ENCODE measurements at regions not wholly inside any gene's neighbourhood (a gene's known extent, or its start where the extent isn't known, plus 50 kb on each side); places are given as distances from the start of the nearest gene placed in this dataset.

DNA sequence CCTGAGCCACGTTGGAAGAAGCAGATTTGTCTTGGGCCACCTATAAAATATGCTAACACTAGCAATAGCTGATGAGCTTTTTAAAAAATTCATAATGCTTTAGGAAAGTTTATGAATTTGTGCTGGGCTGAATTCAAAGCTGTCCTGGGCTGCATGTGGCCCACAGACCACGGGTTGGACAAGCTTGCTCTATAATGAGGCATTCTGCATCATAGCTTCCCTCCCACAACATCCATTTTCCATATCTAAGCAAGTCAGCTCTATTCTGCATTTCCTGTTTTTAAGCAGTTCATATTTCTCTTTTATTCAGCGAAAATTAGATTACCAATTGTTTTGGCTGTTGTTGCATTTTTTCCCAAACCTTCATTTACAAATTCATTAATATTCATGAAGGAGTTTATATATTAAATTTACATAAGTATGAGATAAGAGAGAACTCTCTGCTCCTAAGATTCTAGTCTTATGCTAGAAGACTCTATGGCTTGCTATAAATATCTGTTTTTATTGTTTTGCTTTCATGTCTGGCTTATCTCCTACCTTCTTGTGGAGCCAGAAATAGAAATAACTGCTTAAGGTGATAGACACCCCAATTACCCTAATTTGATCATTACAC is 114.5 kb upstream of the HNRNPA3 start:
- TF ChIP-seq, protein P1, sequence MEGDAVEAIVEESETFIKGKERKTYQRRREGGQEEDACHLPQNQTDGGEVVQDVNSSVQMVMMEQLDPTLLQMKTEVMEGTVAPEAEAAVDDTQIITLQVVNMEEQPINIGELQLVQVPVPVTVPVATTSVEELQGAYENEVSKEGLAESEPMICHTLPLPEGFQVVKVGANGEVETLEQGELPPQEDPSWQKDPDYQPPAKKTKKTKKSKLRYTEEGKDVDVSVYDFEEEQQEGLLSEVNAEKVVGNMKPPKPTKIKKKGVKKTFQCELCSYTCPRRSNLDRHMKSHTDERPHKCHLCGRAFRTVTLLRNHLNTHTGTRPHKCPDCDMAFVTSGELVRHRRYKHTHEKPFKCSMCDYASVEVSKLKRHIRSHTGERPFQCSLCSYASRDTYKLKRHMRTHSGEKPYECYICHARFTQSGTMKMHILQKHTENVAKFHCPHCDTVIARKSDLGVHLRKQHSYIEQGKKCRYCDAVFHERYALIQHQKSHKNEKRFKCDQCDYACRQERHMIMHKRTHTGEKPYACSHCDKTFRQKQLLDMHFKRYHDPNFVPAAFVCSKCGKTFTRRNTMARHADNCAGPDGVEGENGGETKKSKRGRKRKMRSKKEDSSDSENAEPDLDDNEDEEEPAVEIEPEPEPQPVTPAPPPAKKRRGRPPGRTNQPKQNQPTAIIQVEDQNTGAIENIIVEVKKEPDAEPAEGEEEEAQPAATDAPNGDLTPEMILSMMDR (IDR thresholded peaks at IDR 0.05), result no peak
- Histone ChIP-seq H3K4me3 (no peak overlapping the region), H3K4me1 (no peaks in the 10 kb centered on the region), H3K27ac (no peak overlapping the region), H3K27me3 (no peaks in the 10 kb centered on the region), H3K9me3 (no peaks in the 10 kb centered on the region), H3K36me3 (no peaks in the 10 kb centered on the region)
- DNase-seq, result no peak
- intact Hi-C loops (cut with DNase I), result no loop called here
- ATAC-seq, result no peak

DNA sequence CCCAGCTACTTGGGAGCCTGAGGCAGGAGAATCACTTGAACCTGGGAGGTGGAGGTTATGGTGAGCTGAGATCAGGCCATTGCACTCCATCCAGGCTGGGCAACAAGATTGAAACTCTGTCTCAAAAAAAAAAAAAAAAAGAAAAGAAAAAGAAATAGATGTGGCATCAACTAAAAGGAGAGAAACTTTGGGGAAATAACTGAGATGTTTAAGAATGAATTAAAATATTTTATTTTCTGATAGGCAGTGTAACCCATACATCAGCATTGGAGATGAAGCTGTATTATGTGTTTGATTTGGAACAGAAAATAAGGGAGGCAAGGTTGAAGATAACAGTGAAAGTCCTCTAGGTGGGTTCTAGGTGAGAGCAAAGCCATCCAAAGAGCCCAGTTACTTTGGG is 110.7 kb upstream of the HNRNPA3 start:
- H3K4me1 ChIP-seq, result no peaks in the 10 kb centered on the region
- no peaks in the 10 kb centered on the region for H3K27me3 ChIP-seq
- H3K27ac ChIP-seq, result no peak overlapping the region
- no peaks in the 10 kb centered on the region for H3K36me3 ChIP-seq
- no peaks in the 10 kb centered on the region for H3K9me3 ChIP-seq
- no peak for DNase-seq
- ATAC-seq, result no peak
- intact Hi-C loops (cut with DNase I), result no loop called here
- TF ChIP-seq, protein P1 (IDR thresholded peaks at IDR 0.05), result no peak
- no peak overlapping the region for H3K4me3 ChIP-seq

DNA sequence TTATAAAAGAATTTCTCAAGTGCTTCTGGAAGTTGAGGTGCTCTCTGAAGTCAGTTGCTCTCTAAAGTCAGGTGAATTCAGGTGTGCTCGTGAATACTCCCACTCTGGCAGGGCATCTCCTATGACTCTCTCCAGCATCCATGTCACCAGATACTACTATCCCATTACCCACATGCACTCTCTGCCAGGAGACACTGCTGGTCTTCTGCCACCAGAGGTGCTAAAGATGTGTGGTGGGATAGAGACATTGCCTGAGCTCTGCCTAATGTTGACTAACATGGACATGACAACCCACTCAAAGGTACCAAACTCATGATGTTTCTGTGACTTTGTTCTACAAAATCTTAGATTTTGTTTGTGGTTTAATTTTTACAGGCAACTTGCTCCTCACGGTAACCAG is 106.4 kb upstream of the HNRNPA3 start:
- TF ChIP-seq, protein P1 (IDR thresholded peaks at IDR 0.05), result no peak
- H3K9me3 ChIP-seq, result no peaks in the 10 kb centered on the region
- ATAC-seq, result no peak
- no peaks in the 10 kb centered on the region for H3K4me1 ChIP-seq
- DNase-seq, result no peak
- intact Hi-C loops (cut with DNase I), result no loop called here
- H3K4me3 ChIP-seq, result no peak overlapping the region
- no peak overlapping the region for H3K27ac ChIP-seq
- no peaks in the 10 kb centered on the region for H3K27me3 ChIP-seq
- no peaks in the 10 kb centered on the region for H3K36me3 ChIP-seq

DNA sequence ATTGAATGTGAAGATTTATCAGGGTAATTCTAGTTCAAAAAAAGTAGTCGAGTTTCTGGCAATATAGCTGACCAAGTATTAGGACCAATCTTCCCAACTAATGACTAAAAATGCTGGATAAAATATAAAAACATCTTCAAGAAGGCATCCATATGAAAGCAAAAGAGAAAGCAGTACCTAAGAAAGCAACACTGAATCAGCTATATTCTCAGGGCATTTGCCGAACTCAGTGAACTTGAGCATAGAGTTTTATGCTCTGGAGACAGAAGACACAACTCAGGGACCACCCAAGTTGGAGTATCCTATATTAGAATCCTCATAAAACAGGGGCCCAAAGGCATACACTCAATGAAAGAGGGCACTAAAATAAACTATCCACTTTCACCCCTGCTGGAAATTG is 103.7 kb upstream of the HNRNPA3 start:
- intact Hi-C loops (cut with DNase I), result no loop called here
- ATAC-seq (no peak), DNase-seq (no peak)
- no peaks in the 10 kb centered on the region for H3K4me1 ChIP-seq
- no peaks in the 10 kb centered on the region for H3K27me3 ChIP-seq
- H3K4me3 ChIP-seq, result no peak overlapping the region
- no peaks in the 10 kb centered on the region for H3K36me3 ChIP-seq
- H3K9me3 ChIP-seq, result no peaks in the 10 kb centered on the region
- TF ChIP-seq, protein P1 (IDR thresholded peaks at IDR 0.05), result no peak
- no peak overlapping the region for H3K27ac ChIP-seq

DNA sequence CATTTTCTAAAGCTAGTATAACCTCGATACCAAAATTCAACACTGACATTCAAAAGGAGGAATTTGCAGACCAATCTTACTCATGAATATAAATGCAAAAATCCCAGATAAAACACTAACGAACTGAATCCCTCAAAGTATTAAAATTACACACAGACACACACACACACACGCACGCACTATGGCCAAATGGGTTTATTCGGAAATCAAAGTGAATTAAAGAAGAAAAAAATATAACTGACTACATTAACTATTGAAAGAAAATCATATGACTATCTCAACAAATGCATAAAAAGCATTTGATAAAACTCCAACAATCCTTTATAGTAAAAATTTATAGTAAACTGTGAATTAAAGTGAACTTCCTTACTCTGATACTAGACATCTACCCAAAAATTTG is 97.9 kb upstream of the HNRNPA3 start:
- no peak for DNase-seq
- Histone ChIP-seq H3K4me3 (no peak overlapping the region), H3K9me3 (no peaks in the 10 kb centered on the region), H3K27me3 (no peaks in the 10 kb centered on the region), H3K4me1 (no peaks in the 10 kb centered on the region), H3K36me3 (no peaks in the 10 kb centered on the region), H3K27ac (no peak overlapping the region)
- TF ChIP-seq, protein P1 (IDR thresholded peaks at IDR 0.05), result no peak
- ATAC-seq, result no peak
- intact Hi-C loops (cut with DNase I), result no loop called here

DNA sequence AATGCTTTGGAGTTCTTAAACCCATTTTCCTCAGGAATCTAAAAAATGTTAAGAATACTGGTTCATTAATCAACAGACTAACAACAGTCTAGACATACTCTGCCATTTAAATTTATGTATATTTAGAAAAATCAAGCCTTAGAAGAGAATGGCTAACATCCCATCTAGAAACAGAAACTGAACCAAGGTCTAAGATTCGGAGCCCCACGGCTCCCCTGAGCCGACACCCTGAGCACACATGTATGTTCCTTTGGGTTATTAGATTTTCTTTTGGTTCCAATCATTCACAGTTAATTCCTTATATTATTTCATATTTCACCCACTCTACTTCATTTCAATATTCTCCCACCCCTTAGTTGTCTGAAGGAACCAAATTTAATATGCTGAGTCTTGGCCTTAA is 94.8 kb upstream of the HNRNPA3 start:
- intact Hi-C loops (cut with DNase I), result no loop called here
- no peak overlapping the region for H3K4me3 ChIP-seq
- no peaks in the 10 kb centered on the region for H3K36me3 ChIP-seq
- ATAC-seq, result no peak
- H3K4me1 ChIP-seq, result no peaks in the 10 kb centered on the region
- no peaks in the 10 kb centered on the region for H3K9me3 ChIP-seq
- no peak overlapping the region for H3K27ac ChIP-seq
- no peaks in the 10 kb centered on the region for H3K27me3 ChIP-seq
- TF ChIP-seq, protein P1 (IDR thresholded peaks at IDR 0.05), result no peak
- no peak for DNase-seq

Measured in upper lobe of right lung (tissue), 1 donor.